ENCODE measurements at regions not wholly inside any gene's neighbourhood (a gene's known extent, or its start where the extent isn't known, plus 50 kb on each side); places are given as distances from the start of the nearest gene placed in this dataset.

DNA sequence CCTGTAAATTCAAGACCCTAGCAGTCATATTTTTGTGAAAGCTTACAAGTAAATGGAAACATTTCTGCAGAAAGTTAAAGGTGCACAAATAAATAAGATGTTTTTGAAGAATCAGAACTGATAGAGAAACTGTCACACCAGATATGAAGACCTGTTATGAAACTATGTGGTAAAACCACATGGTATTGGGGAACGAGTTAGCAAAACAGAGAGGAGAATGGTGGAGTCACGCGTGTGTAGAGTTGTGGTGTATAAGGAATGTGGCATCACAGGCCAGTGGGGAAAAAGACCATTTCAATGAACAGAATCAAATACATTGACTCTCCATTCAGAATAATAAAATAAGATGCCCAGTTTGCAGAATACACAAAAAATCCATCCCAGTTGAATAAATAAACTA lies 477.2 kb downstream of the ICE1 start:
- H3K27me3 ChIP-seq (ENCODE audit: control insufficient read depth, extremely low read depth, insufficient read depth, low read length), result no peaks in the 10 kb centered on the region
- no peak overlapping the region for H3K27ac ChIP-seq (ENCODE audit: control insufficient read depth, insufficient read depth, low read length)
- H3K9me3 ChIP-seq (ENCODE audit: control insufficient read depth, low read depth, low read length), result no peaks in the 10 kb centered on the region
- TF ChIP-seq EZH2 (IDR thresholded peaks at IDR 0.05; ENCODE audit: low read length) (no peak), CTCF (optimal IDR thresholded peaks at IDR 0.05 in 1 of 3, IDR thresholded peaks at IDR 0.05 in 1 of 3, conservative IDR thresholded peaks at IDR 0.05 in 1 of 3; ENCODE audit: extremely low read depth in 1 of 3, insufficient read depth in 2 of 3, low read length in 3 of 3) (no peak)
- dilution Hi-C loops (cut with MboI; ENCODE audit: extremely low pct_ligation_motif_present, low sequenced_read_pairs), result no loop called here
- no peak overlapping the region for H3K4me2 ChIP-seq (ENCODE audit: control insufficient read depth, extremely low read depth, insufficient read depth, low read depth, low read length)
- H3K4me3 ChIP-seq (ENCODE audit: control insufficient read depth in 2 of 3, extremely low read depth in 1 of 3, insufficient read depth in 2 of 3, low read depth in 1 of 3, low read length in 3 of 3), result no peak overlapping the region
- H4K20me1 ChIP-seq (ENCODE audit: control insufficient read depth, extremely low read depth, insufficient read depth, low read length), result no peaks in the 10 kb centered on the region
- no peak for DNase-seq (ENCODE audit: low read depth, low spot score)
- H3K9ac ChIP-seq (ENCODE audit: control insufficient read depth, extremely low read depth, insufficient read depth, low read length), result no peak overlapping the region
- no peak overlapping the region for H2AFZ ChIP-seq (ENCODE audit: control insufficient read depth, low read length)
- no peak for FAIRE-seq
- H3K4me1 ChIP-seq (ENCODE audit: control insufficient read depth, extremely low read depth, insufficient read depth, low read length), result no peaks in the 10 kb centered on the region
- H3K36me3 ChIP-seq (ENCODE audit: control insufficient read depth in 2 of 2, extremely low read depth in 1 of 2, insufficient read depth in 2 of 2, low read length in 2 of 2), result no peaks in the 10 kb centered on the region
- no peaks in the 10 kb centered on the region for H3K9me1 ChIP-seq (ENCODE audit: control insufficient read depth, extremely low read depth, insufficient read depth, low read length)
- H3K79me2 ChIP-seq (ENCODE audit: control insufficient read depth, insufficient read depth, low read length), result no peaks in the 10 kb centered on the region

DNA sequence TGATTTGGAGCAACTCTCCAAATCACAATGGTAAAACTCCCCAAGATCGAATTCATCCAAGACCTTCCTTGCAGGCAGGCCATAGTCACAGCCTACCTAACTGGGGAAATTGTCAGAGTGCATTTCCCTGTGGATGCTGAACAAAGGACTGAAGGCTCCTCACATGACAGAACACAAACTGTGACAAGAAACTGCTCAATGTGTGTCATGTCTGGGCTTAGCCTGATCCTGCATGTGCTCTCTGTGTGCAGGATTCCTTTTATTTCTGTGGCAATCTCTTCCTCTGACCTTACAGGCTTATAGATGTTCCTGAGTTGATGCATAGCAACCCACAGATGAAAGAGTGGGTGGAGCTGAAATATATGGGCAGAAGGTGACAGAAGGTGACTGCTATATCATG lies 465.8 kb downstream of the ICE1 start:
- Histone ChIP-seq H3K4me1 (ENCODE audit: control insufficient read depth, extremely low read depth, insufficient read depth, low read length) (no peaks in the 10 kb centered on the region), H3K9ac (ENCODE audit: control insufficient read depth, extremely low read depth, insufficient read depth, low read length) (no peak overlapping the region), H3K9me1 (ENCODE audit: control insufficient read depth, extremely low read depth, insufficient read depth, low read length) (no peaks in the 10 kb centered on the region), H2AFZ (ENCODE audit: control insufficient read depth, low read length) (no peak overlapping the region), H3K27me3 (ENCODE audit: control insufficient read depth, extremely low read depth, insufficient read depth, low read length) (no peaks in the 10 kb centered on the region), H3K79me2 (ENCODE audit: control insufficient read depth, insufficient read depth, low read length) (no peaks in the 10 kb centered on the region), H3K36me3 (ENCODE audit: control insufficient read depth in 2 of 2, extremely low read depth in 1 of 2, insufficient read depth in 2 of 2, low read length in 2 of 2) (no peaks in the 10 kb centered on the region), H4K20me1 (ENCODE audit: control insufficient read depth, extremely low read depth, insufficient read depth, low read length) (no peaks in the 10 kb centered on the region), H3K4me2 (ENCODE audit: control insufficient read depth, extremely low read depth, insufficient read depth, low read depth, low read length) (no peak overlapping the region), H3K9me3 (ENCODE audit: control insufficient read depth, low read depth, low read length) (no peaks in the 10 kb centered on the region), H3K27ac (ENCODE audit: control insufficient read depth, insufficient read depth, low read length) (no peak overlapping the region), H3K4me3 (ENCODE audit: control insufficient read depth in 2 of 3, extremely low read depth in 1 of 3, insufficient read depth in 2 of 3, low read depth in 1 of 3, low read length in 3 of 3) (no peak overlapping the region)
- FAIRE-seq (no peak), DNase-seq (ENCODE audit: low read depth, low spot score) (no peak)
- dilution Hi-C loops (cut with MboI; ENCODE audit: extremely low pct_ligation_motif_present, low sequenced_read_pairs), result no loop called here
- TF ChIP-seq CTCF (optimal IDR thresholded peaks at IDR 0.05 in 1 of 3, IDR thresholded peaks at IDR 0.05 in 1 of 3, conservative IDR thresholded peaks at IDR 0.05 in 1 of 3; ENCODE audit: extremely low read depth in 1 of 3, insufficient read depth in 2 of 3, low read length in 3 of 3) (no peak), EZH2 (IDR thresholded peaks at IDR 0.05; ENCODE audit: low read length) (no peak)

Data from keratinocyte (primary cell).